HG02970 (cell line): ENCODE measurements at regions not wholly inside any gene's neighbourhood (a gene's known extent, or its start where the extent isn't known, plus 50 kb on each side); places are given as distances from the start of the nearest gene placed in this dataset.

Experiments used
- ATAC-seq: cut with Tn5 transposase; IDR thresholded peaks from one replicate; pipeline ENCODE4 v1.9.1; 2021; ENCODE audit warnings: mild to moderate bottlenecking, moderate library complexity, moderate number of reproducible peaks; ENCODE audit not compliant: unreplicated experiment, low FRiP score

DNA sequence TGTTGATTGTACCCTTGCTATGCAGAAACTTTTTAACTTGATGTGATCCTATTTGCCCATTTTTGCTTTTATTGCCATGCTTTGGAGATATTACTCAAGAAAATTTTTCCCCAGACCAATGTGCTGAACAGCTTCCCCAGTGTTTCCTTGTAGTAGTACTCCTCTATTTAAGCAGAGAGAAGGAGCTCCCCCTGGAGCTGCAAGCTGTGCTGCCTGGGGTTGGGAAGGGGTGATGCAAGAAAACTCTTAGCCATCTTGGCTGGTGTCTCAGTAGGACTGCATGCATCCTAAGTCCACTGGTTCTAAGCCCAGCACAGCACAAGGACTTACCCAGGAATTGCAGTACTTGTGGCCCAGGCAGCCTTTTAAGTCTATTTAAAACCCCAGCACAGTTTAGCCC, 121.6 kb downstream of the NTMT2 start:
- ATAC-seq: no peak

- ATAC-seq: no peak
These were observed 125.8 kb downstream of the NTMT2 start for GRCh38 chr1:170271430-170272161.

DNA sequence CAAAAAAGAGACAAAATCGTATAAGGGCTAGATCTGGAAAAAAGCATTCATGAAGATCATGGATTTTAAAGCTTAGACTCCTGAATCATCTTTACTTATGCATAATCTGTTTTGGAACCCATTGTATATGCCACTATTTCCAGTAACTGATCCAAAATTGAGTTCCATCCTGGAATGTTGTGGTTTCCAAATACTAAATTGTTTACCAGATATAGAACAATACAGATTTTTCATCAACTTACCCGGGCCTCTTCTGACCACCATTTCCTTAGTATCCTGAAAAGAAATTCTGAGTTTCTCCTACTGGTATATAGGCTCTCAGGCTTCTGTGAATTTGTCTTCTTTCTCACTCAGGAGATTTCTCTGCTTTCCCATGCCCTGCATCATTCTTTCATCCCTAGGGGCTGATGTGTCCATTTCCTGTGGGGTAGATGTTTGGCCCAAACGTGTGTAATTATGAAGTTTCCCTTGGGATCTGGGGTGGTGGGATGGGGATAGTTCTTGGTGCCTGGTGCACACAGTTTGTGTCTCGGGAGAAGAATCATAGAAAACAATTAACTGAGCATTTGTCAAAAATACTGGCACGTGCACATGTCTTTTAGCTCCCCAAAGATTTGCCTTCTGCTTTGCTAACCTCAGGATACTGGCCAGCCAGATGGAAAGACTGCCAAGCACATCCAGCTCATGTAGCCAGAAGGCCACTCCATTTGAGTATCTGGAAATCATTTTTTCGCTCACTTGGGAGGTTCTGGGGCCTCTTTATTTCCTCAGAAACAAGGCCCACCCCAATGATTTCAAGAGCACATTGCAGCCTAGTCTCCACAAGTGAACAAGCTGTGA, 127.8 kb downstream of the NTMT2 start:
- ATAC-seq: no peak

GRCh38 chr1:170274131-170274501, 128.4 kb downstream of the NTMT2 start:
- no peak for ATAC-seq

GRCh38 chr1:170277985-170278384, 132.2 kb downstream of the NTMT2 start:
- no peak for ATAC-seq

DNA sequence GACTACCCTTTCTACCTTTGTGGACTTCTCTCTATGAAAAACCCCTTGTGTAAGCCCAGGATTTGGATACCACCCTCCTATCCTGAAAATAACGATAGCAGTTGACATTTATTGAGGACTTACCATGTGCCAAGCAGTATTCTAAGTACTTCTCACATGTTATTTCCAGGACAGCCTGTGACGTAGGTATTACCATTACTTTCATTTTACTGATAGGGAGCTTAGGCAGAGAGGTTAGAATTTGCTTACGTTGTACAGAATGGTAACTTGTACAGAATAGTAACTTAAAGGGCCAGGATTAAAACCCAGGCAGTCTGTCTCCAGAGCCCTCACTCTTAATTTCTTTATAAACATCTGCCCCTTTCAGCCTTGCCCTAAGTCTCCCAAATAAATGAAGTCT, 138.3 kb downstream of the NTMT2 start:
- ATAC-seq: no peak

GRCh38 chr1:170284512-170284911, 138.8 kb downstream of the NTMT2 start:
- ATAC-seq: no peak

GRCh38 chr1:170284951-170285350, 139.2 kb downstream of the NTMT2 start:
- no peak for ATAC-seq

GRCh38 chr1:170288155-170288554, 142.4 kb downstream of the NTMT2 start:
- ATAC-seq: no peak

DNA sequence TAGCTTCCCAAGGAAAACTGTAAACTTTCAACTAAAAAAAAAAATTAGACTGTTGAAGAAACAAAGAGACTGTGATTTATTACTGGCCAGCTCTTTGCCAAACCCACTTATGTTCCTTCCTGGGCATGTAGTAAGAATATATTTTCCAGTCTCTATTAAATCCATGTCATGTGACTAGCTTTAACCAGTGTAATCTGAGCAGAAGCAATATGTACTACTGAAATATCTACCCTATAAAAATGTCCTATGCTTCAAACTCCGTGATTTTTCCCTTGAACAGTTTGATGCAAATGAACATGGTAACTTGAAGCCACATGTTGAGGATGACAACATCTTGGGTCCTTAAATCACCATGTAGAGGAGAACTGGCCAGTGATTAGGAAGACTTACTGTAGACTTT, 144.5 kb downstream of the NTMT2 start:
- no peak for ATAC-seq

DNA sequence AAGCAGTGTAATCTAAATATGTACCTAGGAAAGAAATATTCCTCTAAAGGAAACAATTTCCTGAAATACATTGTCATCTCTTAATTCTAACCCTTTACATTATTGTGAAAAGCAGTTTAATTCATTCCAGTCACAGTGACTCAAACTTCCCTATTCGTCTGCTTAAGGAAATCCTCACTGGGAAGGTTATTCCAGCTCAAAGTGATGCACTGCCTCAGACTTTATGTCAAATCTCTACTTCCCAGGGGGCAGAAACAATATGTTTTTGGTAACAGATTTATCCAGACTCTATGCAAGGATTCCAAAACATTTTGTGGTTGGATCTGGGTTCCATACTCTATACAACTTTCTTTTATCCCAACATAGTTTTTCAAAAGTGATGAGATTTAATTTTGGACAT, 145.2 kb downstream of the NTMT2 start:
- ATAC-seq: no peak

DNA sequence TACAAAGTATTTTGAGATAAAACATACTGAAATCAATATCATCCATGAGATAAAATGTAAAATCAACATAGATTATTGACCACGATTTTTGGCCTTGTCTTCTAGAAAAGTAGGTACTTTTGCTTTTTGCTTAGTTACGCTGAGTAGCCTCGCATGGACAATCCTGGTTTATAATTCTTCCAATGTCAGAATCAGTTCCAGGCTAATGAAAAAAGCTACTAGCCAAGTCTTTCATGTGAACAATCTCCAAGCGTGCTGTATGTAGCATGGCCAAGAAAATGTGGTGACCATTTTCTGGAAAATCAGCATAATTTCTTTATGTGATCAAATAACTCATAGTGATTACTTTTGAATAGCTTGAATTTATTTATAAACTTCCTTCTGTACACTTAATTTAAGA, 145.8 kb downstream of the NTMT2 start:
- ATAC-seq: no peak

DNA sequence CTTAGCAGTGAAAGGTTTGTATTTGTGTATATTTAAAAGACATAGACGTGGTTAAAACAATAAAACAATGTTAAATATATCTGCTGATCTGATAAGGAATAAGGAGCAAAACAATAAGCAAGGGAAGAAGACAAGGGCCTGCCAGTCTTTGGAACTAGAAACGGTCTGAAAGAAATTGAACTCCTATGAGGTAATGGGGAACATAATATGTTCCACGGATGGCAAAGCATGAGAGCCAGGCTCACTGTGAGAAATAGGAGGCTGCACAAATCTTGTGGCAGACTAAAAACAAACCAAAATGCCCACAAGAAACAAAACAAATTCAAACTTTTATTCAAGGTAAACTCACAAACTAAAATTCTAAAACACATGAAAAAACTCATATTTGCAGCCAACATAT, 150.5 kb downstream of the NTMT2 start:
- no peak for ATAC-seq

- ATAC-seq: no peak
These were observed 150.9 kb downstream of the NTMT2 start for GRCh38 chr1:170296642-170297041.

DNA sequence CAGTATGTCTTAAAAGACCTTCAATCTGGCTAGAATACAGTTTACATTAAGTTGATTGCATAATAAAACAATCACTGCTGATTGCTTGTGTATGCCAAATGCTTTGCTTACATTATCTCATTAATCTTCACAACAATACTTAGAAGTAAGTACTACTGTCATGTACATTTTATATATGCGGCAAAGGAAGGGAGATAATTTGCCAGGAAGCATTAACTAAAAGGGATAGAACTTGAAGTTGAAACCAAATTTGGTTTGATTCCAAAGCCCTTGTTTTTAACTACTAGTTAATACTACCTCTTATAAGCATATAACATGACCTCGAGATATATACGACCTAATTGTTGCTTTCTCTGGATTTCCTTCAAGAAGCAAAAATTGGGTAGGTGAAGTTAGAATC, 155.8 kb downstream of the NTMT2 start:
- no peak for ATAC-seq

DNA sequence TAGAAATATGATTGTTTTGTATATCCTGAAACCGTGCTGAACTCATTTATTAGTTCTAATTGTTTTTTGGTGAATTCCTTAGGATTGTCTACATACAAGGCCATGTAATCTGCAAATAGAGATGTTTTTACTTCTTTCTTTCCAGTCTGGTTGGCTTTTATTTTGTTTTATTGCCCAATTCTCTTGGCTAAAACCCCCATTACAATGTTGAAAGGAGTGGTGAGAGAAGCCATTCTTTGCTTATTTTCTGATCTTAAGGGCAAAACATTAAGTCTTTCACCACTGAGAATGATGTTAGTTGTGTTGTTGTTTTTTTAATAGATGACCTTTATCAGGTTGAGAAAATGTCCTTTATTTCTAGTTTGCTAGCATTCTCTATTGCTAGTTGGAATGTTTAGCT, 157.3 kb downstream of the NTMT2 start:
- no peak for ATAC-seq

DNA sequence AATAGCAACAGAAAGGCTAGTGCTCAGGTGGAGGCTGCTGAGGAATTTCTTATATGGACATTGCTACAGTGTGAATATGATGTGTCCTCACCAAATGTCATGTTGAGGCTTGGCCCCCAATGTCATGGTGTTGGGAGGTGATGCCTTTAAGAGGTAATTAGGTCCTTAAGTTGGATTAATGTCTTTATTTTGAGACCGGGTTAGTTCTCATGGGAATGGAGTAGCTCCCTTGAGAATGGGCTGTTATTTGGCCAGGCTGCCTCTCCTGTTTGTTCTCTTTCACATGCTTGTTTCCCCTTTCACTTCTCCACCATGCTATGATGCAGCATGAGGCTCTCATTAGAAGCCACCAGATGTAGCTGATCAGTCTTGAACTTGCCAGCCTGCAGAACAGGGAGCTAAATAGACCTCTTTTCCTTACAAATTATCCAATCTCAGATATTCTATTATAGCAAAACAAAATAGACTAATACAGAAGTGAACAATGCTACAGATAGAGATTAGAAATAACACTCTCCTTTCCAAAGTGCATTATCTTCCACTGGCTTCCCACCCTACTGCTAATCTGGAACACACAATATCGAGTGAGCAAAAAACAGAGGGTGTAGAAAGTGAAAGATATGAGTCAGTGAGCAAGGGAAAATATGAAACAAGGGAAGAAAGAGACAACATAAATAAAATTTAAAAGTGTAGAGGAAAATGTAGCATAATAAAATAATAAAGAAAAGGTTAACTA, 160.2 kb downstream of the NTMT2 start:
- no peak for ATAC-seq

- no peak for ATAC-seq
These were observed 160.8 kb downstream of the NTMT2 start for GRCh38 chr1:170306513-170306910.

GRCh38 chr1:170306948-170307347, 161.2 kb downstream of the NTMT2 start:
- no peak for ATAC-seq

GRCh38 chr1:170307426-170307825, 161.7 kb downstream of the NTMT2 start:
- ATAC-seq: no peak

GRCh38 chr1:170309389-170310013, 163.7 kb downstream of the NTMT2 start:
- ATAC-seq: no peak
